Left lung (tissue), 4 donors: ENCODE measurements at regions not wholly inside any gene's neighbourhood (a gene's known extent, or its start where the extent isn't known, plus 50 kb on each side); places are given as distances from the start of the nearest gene placed in this dataset.
"Not testable (repeated sequence)": the region's sequence is repeated elsewhere in the genome, so short reads cannot be mapped to it uniquely, and the experiment has no call there.

Source experiments
- ATAC-seq: fragments of 200-7000 bp; cut with Tn5 transposase; one replicate; pipeline ENCODE4 v1.9.1; 2020; ENCODE audit warnings: moderate library complexity
- DNase-seq, 4 donors: peaks; one replicate each; pipeline ENCODE4 v3.0.0-alpha.2; 2013 to 2020
- H3K27ac ChIP-seq, 2 donors: fragments of 200-600 bp; sonication (generic) in 1 of 2; one replicate each; pipeline versions ENCODE4 v1.5.0 to v1.8.0; 2020 to 2021
- H3K27me3 ChIP-seq, 2 donors: fragments of 200-600 bp; sonication (generic) in 1 of 2; one replicate each; pipeline versions ENCODE4 v1.5.0 to v1.8.0; 2020 to 2021
- H3K36me3 ChIP-seq, 2 donors: fragments of 200-600 bp; sonication (generic) in 1 of 2; one replicate each; pipeline versions ENCODE4 v1.5.0 to v1.8.0; 2020 to 2021
- H3K4me1 ChIP-seq, 2 donors: fragments of 200-600 bp; one replicate each; pipeline ENCODE4 v1.8.0; 2021
- H3K4me3 ChIP-seq, 2 donors: fragments of 200-600 bp; sonication (generic) in 1 of 2; one replicate each; pipeline versions ENCODE4 v1.5.0 to v1.8.0; 2020 to 2021; ENCODE audit warnings: mild to moderate bottlenecking in 1 of 2
- H3K9me3 ChIP-seq, 2 donors: fragments of 200-600 bp; sonication (generic) in 1 of 2; one replicate each; pipeline versions ENCODE4 v1.5.0 to v1.8.0; 2020 to 2021
- intact Hi-C, 2 donors: fragments of 100-400 bp; cut with DNase I; formaldehyde crosslinking; loops; one replicate each; pipeline versions ENCODE4 v1.11.2 to v1.14.2; 2022
- TF ChIP-seq, protein P1 (sequence below), 2 donors: fragments of 200-600 bp; sonication (generic) in 1 of 2; IDR thresholded peaks; one replicate each; pipeline versions ENCODE4 v1.5.0 to v1.8.0; 2021; ENCODE audit warnings: antibody characterized with exemption in 2 of 2
- donor health status: DM: no; HTN: yes; CAD: no.
- donor health status: DM: no; HTN: no; CAD: no.

DNA sequence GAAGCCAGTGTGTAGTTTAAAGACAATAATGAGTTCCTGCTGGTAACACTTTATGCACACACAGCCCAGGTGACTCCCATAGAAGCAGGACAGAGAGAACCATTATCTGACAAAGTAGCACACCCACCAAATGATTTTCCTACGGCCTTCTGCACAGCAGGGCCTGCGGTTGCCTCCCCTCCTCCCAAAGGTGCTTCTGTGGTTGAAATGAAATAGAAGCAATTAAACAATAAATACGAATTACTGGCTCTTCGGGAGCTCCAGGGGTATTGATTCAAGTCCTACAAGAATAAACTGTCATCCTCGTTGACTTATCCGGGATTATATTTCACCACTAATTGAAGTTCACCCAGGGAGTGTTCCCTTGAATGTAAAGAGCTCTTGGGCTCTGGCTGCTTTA, 172.1 kb downstream of the ACTR3B start:
- Histone ChIP-seq H3K36me3 (no peaks in the 10 kb centered on the region), H3K4me3 (no peak overlapping the region), H3K27me3 (peaks cover 4 to 7% of the 10 kb centered on the region in 2 donors), H3K27ac (no peak overlapping the region), H3K4me1 (no peaks in the 10 kb centered on the region), H3K9me3 (no peaks in the 10 kb centered on the region)
- no peak for DNase-seq
- TF ChIP-seq, protein P1, sequence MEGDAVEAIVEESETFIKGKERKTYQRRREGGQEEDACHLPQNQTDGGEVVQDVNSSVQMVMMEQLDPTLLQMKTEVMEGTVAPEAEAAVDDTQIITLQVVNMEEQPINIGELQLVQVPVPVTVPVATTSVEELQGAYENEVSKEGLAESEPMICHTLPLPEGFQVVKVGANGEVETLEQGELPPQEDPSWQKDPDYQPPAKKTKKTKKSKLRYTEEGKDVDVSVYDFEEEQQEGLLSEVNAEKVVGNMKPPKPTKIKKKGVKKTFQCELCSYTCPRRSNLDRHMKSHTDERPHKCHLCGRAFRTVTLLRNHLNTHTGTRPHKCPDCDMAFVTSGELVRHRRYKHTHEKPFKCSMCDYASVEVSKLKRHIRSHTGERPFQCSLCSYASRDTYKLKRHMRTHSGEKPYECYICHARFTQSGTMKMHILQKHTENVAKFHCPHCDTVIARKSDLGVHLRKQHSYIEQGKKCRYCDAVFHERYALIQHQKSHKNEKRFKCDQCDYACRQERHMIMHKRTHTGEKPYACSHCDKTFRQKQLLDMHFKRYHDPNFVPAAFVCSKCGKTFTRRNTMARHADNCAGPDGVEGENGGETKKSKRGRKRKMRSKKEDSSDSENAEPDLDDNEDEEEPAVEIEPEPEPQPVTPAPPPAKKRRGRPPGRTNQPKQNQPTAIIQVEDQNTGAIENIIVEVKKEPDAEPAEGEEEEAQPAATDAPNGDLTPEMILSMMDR (IDR thresholded peaks at IDR 0.05) = no peak
- no peak for ATAC-seq
- intact Hi-C loops = no loop called here

DNA sequence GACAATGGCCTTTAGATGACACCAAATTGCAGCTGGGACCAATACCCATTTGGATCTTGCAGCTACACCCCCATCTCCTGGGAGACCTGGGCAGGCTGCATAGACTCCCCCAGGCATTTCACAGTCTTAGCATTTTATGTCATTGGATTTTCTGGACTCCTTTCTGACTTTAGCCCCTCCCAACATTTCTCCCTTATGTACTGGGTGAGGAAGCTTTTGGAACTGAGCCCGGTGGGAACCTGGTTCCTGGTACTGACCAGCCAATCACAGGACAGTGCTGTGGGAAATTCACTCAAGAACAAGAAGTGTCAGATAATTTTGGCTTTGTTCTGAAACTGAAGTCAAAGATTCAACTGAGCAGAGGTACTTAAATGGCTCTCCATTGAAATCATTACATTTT, 177.7 kb downstream of the ACTR3B start:
- no peak overlapping the region for H3K27ac ChIP-seq
- no peaks in the 10 kb centered on the region for H3K36me3 ChIP-seq
- no peak for DNase-seq
- no peaks in the 10 kb centered on the region for H3K27me3 ChIP-seq
- TF ChIP-seq, protein P1 (IDR thresholded peaks at IDR 0.05) = no peak
- H3K9me3 ChIP-seq = no peaks in the 10 kb centered on the region
- no peak overlapping the region for H3K4me3 ChIP-seq
- ATAC-seq = no peak
- no peaks in the 10 kb centered on the region for H3K4me1 ChIP-seq
- intact Hi-C loops = no loop called here

DNA sequence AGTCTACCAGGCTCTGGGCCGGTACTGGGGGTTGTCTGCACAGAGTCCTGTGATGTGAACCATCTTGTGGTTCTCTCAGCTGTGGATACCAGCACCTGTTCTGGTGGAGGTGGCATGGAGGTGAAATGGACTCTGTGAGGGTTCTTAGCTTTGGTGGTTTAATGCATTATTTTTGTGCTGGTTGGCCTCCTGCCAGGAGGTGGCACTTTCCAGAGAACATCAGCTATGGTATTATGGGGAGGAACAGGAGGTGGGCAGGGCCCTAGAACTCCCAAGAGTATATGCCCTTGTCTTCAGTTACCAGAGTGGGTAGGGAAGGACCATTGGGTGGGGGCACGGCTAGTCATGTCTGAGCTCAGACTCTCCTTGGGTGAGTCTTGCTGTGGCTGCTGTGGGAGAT, 187.1 kb downstream of the ACTR3B start:
- H3K36me3 ChIP-seq, H3K9me3 ChIP-seq, ATAC-seq, intact Hi-C loops, H3K27ac ChIP-seq, H3K4me3 ChIP-seq, DNase-seq, H3K4me1 ChIP-seq, H3K27me3 ChIP-seq: not testable (repeated sequence)

DNA sequence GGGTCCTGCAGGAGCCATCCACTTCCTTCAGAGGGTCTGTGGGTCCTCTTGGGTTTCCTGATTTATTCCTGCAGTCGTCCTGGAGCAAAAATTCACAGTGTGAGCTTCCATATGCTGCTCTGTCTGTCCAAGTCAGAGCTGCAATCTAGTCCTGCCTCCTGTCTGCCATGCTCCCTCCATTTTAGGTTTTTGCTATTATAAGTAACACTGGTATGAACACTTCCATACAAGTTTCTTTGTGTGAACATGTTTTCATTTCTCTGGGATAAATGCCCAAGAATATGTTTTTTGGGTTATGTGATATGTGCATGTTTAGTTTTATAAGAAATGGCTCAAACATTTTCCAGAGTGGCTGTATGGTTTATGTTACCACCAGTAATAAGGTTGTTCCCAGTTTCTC, 188.1 kb downstream of the ACTR3B start:
- no peak for ATAC-seq
- H3K9me3 ChIP-seq = no peaks in the 10 kb centered on the region
- intact Hi-C loops = no loop called here

DNA sequence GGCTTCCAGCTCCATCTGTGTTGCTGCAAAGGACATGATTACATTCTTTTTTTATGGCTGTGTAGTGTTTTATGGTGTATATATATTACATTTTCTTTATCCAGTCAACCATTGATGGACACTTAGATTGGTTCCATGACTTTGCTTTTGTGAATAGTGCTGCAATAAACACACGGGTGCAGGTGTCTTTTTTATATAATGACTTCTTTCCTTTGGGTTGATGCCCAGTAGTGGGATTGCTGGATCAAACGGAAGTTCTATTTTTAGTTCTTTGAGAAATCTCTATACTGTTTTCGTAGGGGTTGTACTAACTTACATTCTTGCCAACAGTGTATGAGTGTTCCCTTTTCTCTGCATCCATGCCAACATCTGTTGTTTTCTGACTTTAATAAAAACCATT, 189.7 kb downstream of the ACTR3B start:
- no peak for ATAC-seq
- H3K4me3 ChIP-seq = no peak overlapping the region
- intact Hi-C loops = no loop called here
- TF ChIP-seq, protein P1 (IDR thresholded peaks at IDR 0.05) = no peak
- DNase-seq = no peak
- H3K4me1 ChIP-seq = no peaks in the 10 kb centered on the region
- H3K9me3 ChIP-seq = no peaks in the 10 kb centered on the region
- H3K27me3 ChIP-seq = no peaks in the 10 kb centered on the region
- H3K36me3 ChIP-seq = no peaks in the 10 kb centered on the region
- no peak overlapping the region for H3K27ac ChIP-seq

More for the DNA sequence above, 188.1 kb downstream of the ACTR3B start:
- Histone ChIP-seq H3K36me3 (no peaks in the 10 kb centered on the region), H3K27me3 (no peaks in the 10 kb centered on the region), H3K27ac (no peak overlapping the region), H3K4me1 (no peaks in the 10 kb centered on the region), H3K4me3 (no peak overlapping the region)
- TF ChIP-seq, protein P1 (IDR thresholded peaks at IDR 0.05) = no peak
- no peak for DNase-seq

DNA sequence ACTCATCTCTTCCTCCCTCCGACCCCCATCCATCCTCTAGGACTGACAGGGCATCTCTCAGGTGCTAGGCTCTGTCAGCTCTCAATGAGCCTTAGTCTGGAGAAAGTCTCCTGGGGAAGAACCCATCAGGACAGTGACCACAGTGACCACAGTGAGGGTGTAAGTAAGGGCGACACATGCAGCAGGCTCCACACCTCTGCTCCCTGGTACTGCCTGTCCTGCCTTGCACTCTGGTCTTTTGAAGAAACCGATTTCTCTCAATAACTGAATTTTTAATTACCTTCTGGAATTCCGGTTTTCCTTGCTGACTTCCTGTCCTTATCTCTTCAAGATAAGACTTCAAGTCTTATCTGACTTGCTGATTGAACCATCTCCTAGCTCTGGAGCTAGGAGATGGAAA, 190.2 kb downstream of the ACTR3B start:
- ATAC-seq (no peak), DNase-seq (no peak)
- intact Hi-C loops = no loop called here
- no peaks in the 10 kb centered on the region for H3K36me3 ChIP-seq
- no peaks in the 10 kb centered on the region for H3K9me3 ChIP-seq
- no peak overlapping the region for H3K27ac ChIP-seq
- TF ChIP-seq, protein P1 (IDR thresholded peaks at IDR 0.05) = no peak
- no peaks in the 10 kb centered on the region for H3K4me1 ChIP-seq
- H3K27me3 ChIP-seq = no peaks in the 10 kb centered on the region
- H3K4me3 ChIP-seq = no peak overlapping the region
